Spinal cord (tissue), 9 donors: ENCODE measurements at regions not wholly inside any gene's neighbourhood (a gene's known extent, or its start where the extent isn't known, plus 50 kb on each side); places are given as distances from the start of the nearest gene placed in this dataset.
"Not testable (repeated sequence)": the region's sequence is repeated elsewhere in the genome, so short reads cannot be mapped to it uniquely, and the experiment has no call there.

Experiments
- DNase-seq, 6 donors: peaks; one replicate each; pipeline versions ENCODE4 v3.0.0 to v3.0.0-alpha.2; 2013 to 2015; ENCODE audit warnings: low spot score in 6 of 6, low read depth in 4 of 6
- H3K27ac ChIP-seq: one replicate; pipeline ENCODE4 v1.5.1; 2013; ENCODE audit warnings: low read depth, low read length, control low read depth
- H3K27me3 ChIP-seq: one replicate; pipeline ENCODE4 v1.6.1; 2013; ENCODE audit warnings: low read length; ENCODE audit not compliant: control insufficient read depth, insufficient read depth
- H3K36me3 ChIP-seq: one replicate; pipeline ENCODE4 v1.6.1; 2013; ENCODE audit warnings: low read length; ENCODE audit not compliant: control insufficient read depth, insufficient read depth
- H3K4me1 ChIP-seq: one replicate; pipeline ENCODE4 v1.6.1; 2013; ENCODE audit warnings: low read length; ENCODE audit not compliant: control insufficient read depth, insufficient read depth
- H3K4me3 ChIP-seq: one replicate; pipeline ENCODE4 v1.5.1; 2013; ENCODE audit warnings: low read depth, low read length, control low read depth
- H3K9me3 ChIP-seq: one replicate; pipeline ENCODE4 v1.6.1; 2013; ENCODE audit warnings: low read length; ENCODE audit not compliant: control insufficient read depth, insufficient read depth
- WGBS: methylation state at CpG from one replicate; pipeline ENCODE4 v1.1.5; 2013; ENCODE audit warnings: missing lambda C conversion rate; ENCODE audit not compliant: insufficient coverage; 5-methylcytosine and 5-hydroxymethylcytosine counted together
- donor health status: healthy.

DNA sequence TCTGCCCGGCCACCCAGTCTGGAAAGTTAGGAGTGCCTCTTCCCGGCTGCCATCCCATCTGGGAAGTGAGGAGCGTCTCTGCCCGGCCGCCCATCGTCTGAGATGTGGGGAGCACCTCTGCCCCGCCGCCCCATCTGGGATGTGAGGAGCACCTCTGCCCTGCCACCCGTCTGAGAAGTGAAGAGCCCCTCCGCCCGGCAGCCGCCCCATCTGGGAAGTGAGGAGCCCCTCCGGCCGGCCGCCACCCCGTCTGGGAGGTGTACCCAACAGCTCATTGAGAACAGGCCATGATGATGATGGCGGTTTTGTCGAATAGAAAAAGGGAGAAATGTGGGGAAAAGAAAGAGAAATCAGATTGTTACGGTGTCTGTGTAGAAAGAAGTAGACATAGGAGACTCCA lies 109.4 kb downstream of the ZNF429 start:
- H3K4me1 ChIP-seq, H3K4me3 ChIP-seq, H3K9me3 ChIP-seq, DNase-seq, H3K36me3 ChIP-seq, H3K27ac ChIP-seq, H3K27me3 ChIP-seq: not testable (repeated sequence)
- WGBS: 86% methylated on average over 17 of the region's 19 CpGs

DNA sequence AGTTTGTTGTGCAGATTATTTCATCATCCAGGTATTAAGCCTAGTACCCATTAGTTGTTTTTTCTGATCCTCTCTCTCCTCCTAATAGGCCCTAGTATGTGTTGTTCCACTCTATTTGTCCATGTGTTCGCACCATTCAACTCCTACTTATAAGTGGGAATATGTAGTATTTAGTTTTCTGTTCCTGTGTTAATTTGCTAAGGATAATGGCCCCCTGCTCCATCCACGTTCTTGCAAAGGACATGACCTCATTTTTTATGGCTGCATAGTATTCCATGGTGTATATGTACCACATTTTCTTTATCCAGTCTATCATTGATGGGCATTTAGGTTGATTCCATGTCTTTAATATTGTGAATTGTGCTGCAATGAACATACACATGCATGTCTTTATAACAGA lies 107.8 kb downstream of the ZNF429 start:
- H3K27me3 ChIP-seq, H3K27ac ChIP-seq, DNase-seq, H3K9me3 ChIP-seq, H3K4me3 ChIP-seq, H3K36me3 ChIP-seq, H3K4me1 ChIP-seq: not testable (repeated sequence)
- WGBS: no CpG with 5 or more reads among the region's 2 CpGs

DNA sequence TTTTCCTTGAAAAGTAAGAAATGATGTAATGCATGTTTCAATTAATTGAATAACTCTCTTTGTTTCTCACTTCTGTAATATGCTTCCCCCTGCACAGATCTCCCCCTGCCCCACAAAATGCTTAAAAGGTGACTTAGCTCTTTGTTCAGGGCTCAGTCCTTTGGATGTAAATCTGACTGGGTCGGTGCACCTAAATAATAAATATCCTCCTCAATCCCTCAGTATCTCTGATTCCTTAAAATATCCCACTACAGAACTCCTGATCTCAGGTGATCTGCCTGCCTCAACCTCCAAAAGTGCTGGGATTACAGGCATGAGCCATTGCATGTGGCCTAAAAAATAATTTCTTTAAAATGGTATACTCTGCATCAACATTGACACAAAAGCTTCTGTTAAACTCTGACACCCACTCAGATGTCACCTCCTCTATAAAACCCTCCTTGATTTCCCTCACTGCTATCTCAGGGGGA lies 107.0 kb downstream of the ZNF429 start:
- Histone ChIP-seq H3K27me3 (no peaks in the 10 kb centered on the region), H3K4me1 (no peaks in the 10 kb centered on the region), H3K9me3 (no peaks in the 10 kb centered on the region), H3K36me3 (no peaks in the 10 kb centered on the region), H3K27ac (no peak overlapping the region), H3K4me3 (no peak overlapping the region)
- no peak for DNase-seq
- WGBS: 20% methylated on average over 1 of the region's 1 CpG

DNA sequence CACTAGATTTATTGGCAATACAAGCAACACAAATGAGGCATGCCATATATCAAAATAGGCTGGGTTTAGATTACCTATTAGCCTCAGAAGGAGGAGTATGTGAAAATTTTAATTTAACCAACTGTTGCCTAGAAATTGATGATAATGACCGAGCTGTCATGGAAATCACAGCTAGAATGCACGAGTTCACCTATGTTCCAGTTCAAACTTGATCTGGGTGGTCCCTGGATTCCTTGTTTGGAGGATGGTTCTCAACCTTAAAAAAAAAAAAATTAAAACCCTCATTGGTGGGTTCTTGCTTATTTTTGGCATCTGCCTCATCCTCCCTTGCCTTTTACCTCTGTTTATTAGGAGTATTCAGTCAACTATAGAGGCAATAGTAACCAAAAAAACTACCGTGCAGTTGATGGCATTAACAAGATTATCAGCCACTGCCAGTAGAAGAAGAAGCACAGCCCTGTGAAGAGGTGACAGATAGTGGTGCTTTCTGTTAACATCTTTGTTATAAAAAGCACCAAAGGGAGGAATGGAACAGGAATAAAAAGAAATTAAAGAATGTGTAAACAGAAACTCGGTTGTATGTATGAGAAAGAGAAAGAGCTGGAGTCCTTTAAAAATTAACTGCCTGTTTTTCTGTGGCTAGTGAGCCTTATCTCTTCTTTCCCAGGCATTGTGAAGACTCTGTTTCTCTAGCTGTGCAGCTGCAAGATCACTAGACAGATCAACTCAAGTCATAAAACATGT lies 106.4 kb downstream of the ZNF429 start:
- WGBS: 83% methylated on average over 1 of the region's 4 CpGs
- Histone ChIP-seq H3K4me1 (no peaks in the 10 kb centered on the region), H3K9me3 (no peaks in the 10 kb centered on the region), H3K36me3 (no peaks in the 10 kb centered on the region), H3K27me3 (no peaks in the 10 kb centered on the region), H3K4me3 (no peak overlapping the region), H3K27ac (no peak overlapping the region)
- no peak for DNase-seq

DNA sequence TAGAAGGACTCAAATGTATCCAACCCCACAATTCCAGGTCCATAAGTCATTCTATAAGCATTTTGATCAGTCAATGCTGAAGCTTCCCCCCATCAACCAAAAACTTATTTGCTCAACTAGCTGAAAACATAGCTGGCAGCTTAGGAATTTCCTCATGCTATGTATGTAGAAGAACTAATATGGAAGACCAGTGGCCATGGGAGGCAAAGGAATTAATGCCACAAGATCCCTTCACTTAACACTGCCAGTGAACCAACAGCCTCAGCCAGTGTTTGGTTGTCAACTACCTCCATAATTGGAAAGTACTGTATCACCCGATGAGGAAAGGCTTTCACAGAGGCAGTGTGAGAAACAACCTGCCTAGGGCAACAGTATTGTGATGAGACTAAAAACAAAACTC lies 105.4 kb downstream of the ZNF429 start:
- H3K9me3 ChIP-seq: no peaks in the 10 kb centered on the region
- H3K27me3 ChIP-seq: no peaks in the 10 kb centered on the region
- H3K4me3 ChIP-seq: no peak overlapping the region
- no peaks in the 10 kb centered on the region for H3K36me3 ChIP-seq
- no peak overlapping the region for H3K27ac ChIP-seq
- no peak for DNase-seq
- no peaks in the 10 kb centered on the region for H3K4me1 ChIP-seq
- WGBS: no CpG with 5 or more reads among the region's 1 CpG

DNA sequence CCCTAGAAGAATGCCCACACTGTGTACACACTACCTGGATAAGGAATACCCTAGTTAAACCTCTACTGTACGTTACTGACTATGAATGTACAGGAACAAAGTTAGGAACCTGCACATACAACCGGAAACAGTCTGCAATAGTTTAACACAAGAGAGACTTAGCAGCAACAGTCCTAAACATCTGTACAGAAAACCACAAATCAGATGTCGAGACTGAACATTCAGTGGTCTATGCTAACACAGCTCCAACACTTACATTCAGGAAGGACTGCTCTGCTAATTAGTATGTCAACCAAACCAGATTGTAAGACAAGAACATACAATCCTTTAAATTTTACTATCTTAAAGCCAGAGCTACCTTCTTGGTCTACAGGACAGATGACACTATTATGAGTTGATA lies 104.9 kb downstream of the ZNF429 start:
- WGBS: 65% methylated on average over 2 of the region's 3 CpGs
- H3K4me1 ChIP-seq: peaks cover 3% of the 10 kb centered on the region
- H3K4me3 ChIP-seq: no peak overlapping the region
- DNase-seq: no peak
- H3K27ac ChIP-seq: no peak overlapping the region
- H3K36me3 ChIP-seq: no peaks in the 10 kb centered on the region
- H3K27me3 ChIP-seq: no peaks in the 10 kb centered on the region
- H3K9me3 ChIP-seq: no peaks in the 10 kb centered on the region

DNA sequence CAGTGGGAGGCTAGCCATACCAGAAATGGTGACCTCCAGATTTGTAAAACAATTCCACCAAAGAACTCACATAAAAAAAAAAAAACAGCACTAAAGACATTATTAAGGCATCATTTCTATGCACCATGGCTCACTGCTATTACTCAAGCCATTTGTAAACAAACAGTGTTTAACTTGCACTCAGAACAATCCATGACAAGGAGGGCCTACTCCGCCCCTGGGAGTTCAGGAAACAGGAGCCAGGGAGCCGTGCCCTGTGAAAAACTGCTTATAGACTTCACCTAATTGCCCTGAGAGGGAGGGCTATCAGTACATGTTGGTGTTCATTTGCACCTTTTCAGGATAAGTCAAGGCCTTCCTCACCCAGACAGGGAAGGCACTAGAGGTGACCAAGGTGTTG lies 103.2 kb downstream of the ZNF429 start:
- H3K9me3 ChIP-seq: no peaks in the 10 kb centered on the region
- DNase-seq: no peak
- peaks cover 12% of the 10 kb centered on the region for H3K4me1 ChIP-seq
- H3K27ac ChIP-seq: no peak overlapping the region
- 61% methylated on average over 2 of the region's 2 CpGs for WGBS
- no peak overlapping the region for H3K4me3 ChIP-seq
- no peaks in the 10 kb centered on the region for H3K36me3 ChIP-seq
- no peaks in the 10 kb centered on the region for H3K27me3 ChIP-seq

DNA sequence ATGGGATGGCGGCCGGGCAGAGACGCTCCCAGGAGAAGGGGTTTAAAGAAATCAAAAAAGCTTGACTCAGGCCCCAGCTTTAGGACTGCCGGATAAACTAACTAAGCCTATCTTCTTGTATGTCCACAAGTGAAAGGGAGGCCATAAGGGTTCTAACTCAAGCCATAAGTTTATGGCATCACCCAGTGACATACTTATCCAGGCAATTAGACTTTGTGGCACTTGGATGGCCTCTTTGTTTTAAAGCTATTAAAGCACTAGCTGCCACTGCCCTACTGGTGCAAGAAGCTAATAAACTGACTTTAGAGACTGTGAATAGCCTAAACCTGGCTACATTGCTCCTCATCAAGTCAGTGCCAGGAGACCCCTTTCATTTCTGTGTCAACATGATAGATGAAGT lies 102.0 kb downstream of the ZNF429 start:
- Histone ChIP-seq H3K9me3 (no peaks in the 10 kb centered on the region), H3K27ac (no peak overlapping the region), H3K4me1 (peaks cover 18% of the 10 kb centered on the region), H3K27me3 (no peaks in the 10 kb centered on the region), H3K36me3 (no peaks in the 10 kb centered on the region), H3K4me3 (no peak overlapping the region)
- DNase-seq: no peak
- 50% methylated on average over 1 of the region's 4 CpGs for WGBS

DNA sequence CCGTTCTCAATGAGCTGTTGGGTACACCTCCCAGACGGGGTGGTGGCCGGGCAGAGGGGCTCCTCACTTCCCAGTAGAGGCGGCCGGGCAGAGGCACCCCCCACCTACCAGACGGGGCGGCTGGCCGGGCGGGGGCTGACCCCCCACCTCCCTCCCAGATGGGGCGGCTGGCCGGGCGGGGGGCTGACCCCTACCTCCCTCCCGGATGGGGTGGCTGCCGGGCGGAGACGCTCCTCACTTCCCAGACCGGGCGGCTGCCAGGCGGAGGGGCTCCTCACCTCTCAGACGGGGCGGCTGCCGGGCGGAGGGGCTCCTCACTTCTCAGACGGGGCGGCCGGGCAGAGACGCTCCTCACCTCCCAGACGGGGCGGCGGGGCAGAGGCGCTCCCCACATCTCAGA lies 101.6 kb downstream of the ZNF429 start:
- H3K27me3 ChIP-seq, H3K9me3 ChIP-seq, H3K4me3 ChIP-seq, DNase-seq, H3K36me3 ChIP-seq, H3K27ac ChIP-seq: not testable (repeated sequence)
- WGBS: 20% methylated on average over 1 of the region's 31 CpGs
- H3K4me1 ChIP-seq: peaks cover 18% of the 10 kb centered on the region

DNA sequence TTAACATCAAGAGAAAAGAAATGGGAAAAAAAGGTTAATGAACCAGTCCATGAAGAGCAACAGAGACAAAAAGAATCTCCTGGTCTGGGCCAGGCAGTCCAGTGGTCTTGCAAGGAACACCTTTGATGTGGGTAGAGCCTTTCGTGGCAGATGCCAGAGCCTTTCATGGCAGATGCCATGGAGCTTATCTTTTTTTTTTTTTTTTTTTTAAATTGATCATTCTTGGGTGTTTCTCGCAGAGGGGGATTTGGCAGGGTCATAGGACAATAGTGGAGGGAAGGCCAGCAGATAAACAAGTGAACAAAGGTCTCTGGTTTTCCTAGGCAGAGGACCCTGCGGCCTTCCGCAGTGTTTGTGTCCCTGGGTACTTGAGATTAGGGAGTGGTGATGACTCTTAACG lies 100.9 kb downstream of the ZNF429 start:
- no CpG with 5 or more reads among the region's 5 CpGs for WGBS

More for the DNA sequence above, 100.9 kb downstream of the ZNF429 start:
- not testable (repeated sequence) for H3K9me3 ChIP-seq, DNase-seq, H3K4me3 ChIP-seq, H3K27me3 ChIP-seq, H3K27ac ChIP-seq, H3K36me3 ChIP-seq
- H3K4me1 ChIP-seq: peaks cover 18% of the 10 kb centered on the region
